ENCODE measurements at regions not wholly inside any gene's neighbourhood (a gene's known extent, or its start where the extent isn't known, plus 50 kb on each side); places are given as distances from the start of the nearest gene placed in this dataset.

- intact Hi-C loops (cut with micrococcal nuclease): no loop called here
- FAIRE-seq (no peak), DNase-seq (ENCODE audit: low read depth, low spot score) (no peak)
- no peaks in the 10 kb centered on the region for H4K20me1 ChIP-seq (replicated peaks; ENCODE audit: control insufficient read depth, extremely low read depth, insufficient read depth, low read length)
- dilution Hi-C loops (cut with MboI; ENCODE audit: extremely low pct_ligation_motif_present, low sequenced_read_pairs): no loop called here
- no peak overlapping the region for H3K4me3 ChIP-seq (replicated peaks in 1 of 3; ENCODE audit: insufficient read depth in 1 of 3, low read depth in 1 of 3, low read length in 3 of 3)
- BruUV-seq (replicated peaks): no TSS peak
- H3K9me3 ChIP-seq (replicated peaks; ENCODE audit: control insufficient read depth, insufficient read depth, low read length): no peaks in the 10 kb centered on the region
- no peak overlapping the region for H3K27ac ChIP-seq (ENCODE audit: insufficient read depth, low read depth, low read length)
- no peaks in the 10 kb centered on the region for H3K4me1 ChIP-seq (ENCODE audit: control insufficient read depth, extremely low read depth, insufficient read depth, low read length)
- H3K27me3 ChIP-seq (ENCODE audit: control insufficient read depth in 2 of 2, insufficient read depth in 2 of 2, low read length in 2 of 2): no peaks in the 10 kb centered on the region
- H3K79me2 ChIP-seq (ENCODE audit: control insufficient read depth, insufficient read depth, low read length): no peaks in the 10 kb centered on the region
- no peaks in the 10 kb centered on the region for H3K9me1 ChIP-seq (replicated peaks; ENCODE audit: control insufficient read depth, extremely low read depth, insufficient read depth, low read length)
- CTCF ChIA-PET: no interaction called here
- H2AFZ ChIP-seq (ENCODE audit: low read depth, low read length): no peak overlapping the region
- no peak overlapping the region for H3K4me2 ChIP-seq (ENCODE audit: insufficient read depth, low read length)
- H3K36me3 ChIP-seq (ENCODE audit: control insufficient read depth in 2 of 2, extremely low read depth in 1 of 2, insufficient read depth in 2 of 2, low read length in 2 of 2): no peaks in the 10 kb centered on the region
- POLR2A ChIA-PET: no interaction called here
- no peak overlapping the region for H3K9ac ChIP-seq (replicated peaks; ENCODE audit: extremely low read depth, insufficient read depth, low read length)
- no peak for TF ChIP-seq GATA2 (IDR thresholded peaks at IDR 0.05; ENCODE audit: insufficient read depth, insufficient read length, low read depth, low read length)
- TF ChIP-seq JUN (IDR thresholded peaks at IDR 0.05; ENCODE audit: borderline replicate concordance, insufficient read depth, insufficient read length, low read depth): no peak
- no peak for TF ChIP-seq CTCF (IDR thresholded peaks at IDR 0.05; ENCODE audit: extremely low read depth in 1 of 2, insufficient read depth in 1 of 2, low read depth in 1 of 2, low read length in 2 of 2)
- TF ChIP-seq MAX (IDR thresholded peaks at IDR 0.05; ENCODE audit: insufficient read depth, insufficient read length): no peak
- TF ChIP-seq MYC (IDR thresholded peaks at IDR 0.05; ENCODE audit: low read depth, low read length): no peak
- TF ChIP-seq POLR2A (IDR thresholded peaks at IDR 0.05; ENCODE audit: low read depth, low read length): no peak
- TF ChIP-seq EZH2 (IDR thresholded peaks at IDR 0.05; ENCODE audit: borderline replicate concordance, low read depth, low read length, severe bottlenecking): no peak
- no peak for TF ChIP-seq FOS (IDR thresholded peaks at IDR 0.05; ENCODE audit: borderline replicate concordance, insufficient read depth, low read length)
- no peak for TF ChIP-seq POLR2AphosphoS5 (IDR thresholded peaks at IDR 0.05; ENCODE audit: insufficient read depth, low read depth, low read length)
Observed at GRCh38 chrX:103882999-103883398, 50.9 kb upstream of the RAB9B start.
